HG03039 (cell line): ENCODE measurements at regions not wholly inside any gene's neighbourhood (a gene's known extent, or its start where the extent isn't known, plus 50 kb on each side); places are given as distances from the start of the nearest gene placed in this dataset.

ENCODE experiments used
- ATAC-seq: cut with Tn5 transposase; IDR thresholded peaks from one replicate; pipeline ENCODE4 v1.9.1; 2021; ENCODE audit warnings: mild to moderate bottlenecking, moderate library complexity; ENCODE audit not compliant: unreplicated experiment

DNA sequence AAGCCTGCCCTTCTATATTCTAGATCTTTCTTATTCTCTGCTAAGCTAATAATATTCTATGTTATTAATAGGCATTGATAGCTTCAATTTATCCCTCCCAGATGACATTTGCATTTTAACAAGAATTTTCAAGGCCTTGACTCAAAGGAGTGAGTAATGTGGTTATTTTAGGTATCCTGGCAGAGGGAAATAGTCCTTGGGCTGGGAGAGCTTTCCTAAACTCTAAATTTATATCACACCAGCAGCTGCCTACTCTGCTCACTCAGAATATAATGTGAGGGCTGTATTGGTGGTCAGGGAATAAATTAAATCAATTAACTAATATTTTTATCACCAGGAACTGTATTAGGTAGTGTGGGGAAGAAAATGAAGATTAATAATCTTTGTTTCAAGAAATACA is 74.8 kb upstream of the ADAM23 start:
- no peak for ATAC-seq

DNA sequence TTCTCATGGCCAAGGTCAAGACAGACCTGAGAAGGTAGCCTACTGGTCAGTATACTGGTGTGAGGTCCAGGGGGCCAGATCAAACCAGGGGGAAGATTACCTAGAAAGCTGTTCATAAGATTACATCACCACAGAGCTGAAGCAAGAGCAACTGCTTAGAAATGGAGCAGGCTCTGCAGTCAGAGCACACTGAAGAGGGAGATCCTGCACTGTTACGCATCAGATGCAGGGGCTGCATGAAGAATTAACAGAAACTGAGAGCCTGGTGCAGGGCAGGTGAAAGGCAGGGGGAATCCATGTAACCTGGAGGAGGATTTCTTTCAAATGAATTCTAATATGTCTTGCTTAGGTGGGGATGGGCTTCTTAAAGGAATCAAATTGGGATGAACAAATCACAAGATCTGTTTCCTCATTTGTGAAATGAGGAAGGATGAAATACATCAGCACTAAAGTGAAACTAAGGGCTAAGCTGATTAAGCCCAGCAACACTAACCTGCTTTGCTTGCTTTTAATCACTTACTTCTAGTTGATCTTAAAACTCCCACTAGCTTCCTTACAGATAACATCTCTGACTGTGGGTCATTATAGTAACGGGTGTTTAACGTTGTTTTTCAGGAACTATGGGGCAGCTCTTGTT is 74.3 kb upstream of the ADAM23 start:
- no peak for ATAC-seq

DNA sequence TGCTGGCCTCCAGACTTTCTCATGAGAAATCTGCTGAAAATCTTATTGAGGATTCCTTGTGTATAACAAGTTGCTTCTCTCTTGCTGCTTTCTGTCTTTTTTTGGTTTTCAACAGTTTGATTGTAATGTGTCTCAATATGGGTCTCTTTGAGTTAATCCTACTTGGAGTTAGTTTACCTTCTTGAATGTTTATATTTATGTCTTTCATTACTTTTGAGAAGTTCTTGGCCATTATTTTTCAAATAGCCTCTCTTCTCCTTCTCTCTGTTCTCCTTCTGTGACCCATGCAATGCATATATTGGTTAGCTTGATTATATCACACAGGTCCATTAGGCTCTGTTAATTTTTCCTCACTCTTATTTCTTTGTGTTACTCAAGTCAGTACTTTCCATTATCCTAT is 67.4 kb upstream of the ADAM23 start:
- no peak for ATAC-seq

DNA sequence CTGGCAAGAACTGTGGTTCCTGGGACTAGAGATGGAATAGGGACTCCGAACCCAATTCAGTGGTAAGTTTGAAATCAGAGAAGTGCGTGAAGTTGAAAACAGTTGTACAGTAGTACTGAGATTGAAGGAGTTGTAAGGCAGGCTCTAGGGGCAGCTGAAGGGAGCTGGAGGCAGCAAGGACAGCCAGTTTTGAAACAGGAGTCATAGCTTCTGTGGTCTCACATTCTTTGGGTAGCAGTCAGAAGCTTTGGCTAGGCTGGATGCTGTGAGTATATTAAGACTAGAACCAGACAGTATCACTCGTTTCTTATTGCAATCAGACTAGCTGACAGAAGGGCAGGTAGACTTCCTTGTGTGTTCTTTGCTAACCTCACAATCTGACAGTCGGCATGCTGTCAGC is 64.5 kb upstream of the ADAM23 start:
- ATAC-seq, result no peak

DNA sequence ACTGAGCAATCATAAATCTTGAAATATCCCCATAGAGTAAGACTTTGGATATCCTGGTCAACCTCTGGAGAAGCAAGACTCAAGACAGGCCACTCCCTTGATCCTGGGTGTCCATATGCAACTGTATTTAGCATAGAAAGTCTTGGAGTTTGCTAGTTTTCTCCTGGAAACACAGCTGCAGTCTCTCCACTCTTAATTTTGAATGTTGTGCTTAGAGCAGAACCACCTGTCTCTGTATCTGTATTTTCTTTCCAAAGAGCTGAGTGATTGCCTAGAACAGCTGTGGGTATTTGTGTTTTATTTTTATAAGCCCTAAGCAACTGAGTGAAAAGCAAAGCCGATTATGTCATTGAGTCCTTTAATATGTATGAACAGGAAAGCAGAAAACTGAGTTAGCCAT is 64.1 kb upstream of the ADAM23 start:
- no peak for ATAC-seq

DNA sequence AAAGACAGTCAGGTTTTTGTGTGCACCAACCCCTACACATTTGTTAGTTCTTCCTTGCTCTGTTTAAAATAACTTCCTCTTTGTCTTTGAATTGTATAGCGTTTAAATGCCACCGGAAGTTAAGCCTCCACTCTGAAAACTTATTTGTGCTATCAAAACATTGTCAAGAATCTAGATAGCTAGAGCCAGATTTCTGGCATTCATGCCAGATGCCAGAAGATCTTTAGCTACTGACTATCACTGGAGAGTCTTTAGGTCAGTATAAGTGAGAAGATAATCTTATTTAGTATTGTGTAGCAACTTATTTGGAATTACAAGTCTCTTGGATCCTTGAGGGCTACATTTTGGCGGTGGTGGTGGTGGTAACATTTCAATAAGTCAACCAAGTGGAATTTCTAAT is 63.4 kb upstream of the ADAM23 start:
- ATAC-seq, result no peak

DNA sequence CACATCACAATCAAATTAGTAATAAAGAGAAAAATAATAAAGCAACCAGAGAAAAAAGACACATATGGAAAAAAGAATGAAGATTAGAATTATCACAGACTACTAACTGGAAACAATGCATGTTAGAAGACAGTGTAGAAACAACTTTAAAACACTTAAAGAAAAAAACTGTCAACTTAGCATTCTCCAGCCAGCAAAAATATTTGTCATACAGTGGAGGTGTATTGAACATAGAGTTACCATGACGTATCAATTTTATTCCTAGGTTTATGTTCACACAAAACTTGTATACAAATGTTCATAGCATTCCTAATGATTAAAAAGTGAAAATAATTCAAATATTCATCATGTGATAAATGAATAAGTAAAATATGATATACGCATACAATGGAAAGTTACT is 61.5 kb upstream of the ADAM23 start:
- ATAC-seq, result no peak

DNA sequence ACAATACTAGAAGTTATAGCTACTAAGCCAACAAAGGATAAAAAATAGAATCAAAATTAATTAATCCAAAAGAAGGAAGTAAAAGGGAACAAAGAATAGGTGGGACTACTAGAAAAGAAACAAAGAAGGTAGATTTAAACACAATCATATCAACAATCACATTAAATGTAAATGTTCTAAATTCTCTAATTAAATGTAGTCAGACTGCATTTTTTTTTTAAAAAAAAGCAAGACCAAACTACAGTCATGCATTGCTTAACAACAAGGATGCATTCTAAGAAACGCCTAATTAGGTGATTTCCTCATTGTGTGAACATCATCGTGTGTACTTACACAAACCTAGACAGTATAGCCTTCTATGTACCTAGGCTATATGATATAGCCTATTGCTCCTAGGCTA is 59.7 kb upstream of the ADAM23 start:
- ATAC-seq, result no peak

DNA sequence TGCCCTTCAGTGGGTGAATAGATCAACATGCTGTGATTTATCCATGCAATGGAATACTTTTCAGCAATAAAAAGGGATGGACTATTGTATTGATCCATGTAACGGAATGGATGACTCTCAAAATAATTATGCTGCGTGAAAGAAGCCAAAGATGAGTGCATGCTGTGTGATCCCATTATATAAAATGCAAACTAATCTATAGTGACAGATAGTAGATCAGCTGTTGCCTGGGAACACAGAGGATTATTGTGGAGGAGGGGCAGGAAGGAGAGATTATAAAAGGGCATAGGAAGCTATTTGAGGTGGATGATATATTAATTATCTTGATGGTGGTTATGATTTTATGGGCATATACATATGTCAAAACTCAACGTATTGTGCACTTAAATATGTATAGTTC is 55.5 kb upstream of the ADAM23 start:
- ATAC-seq, result no peak

DNA sequence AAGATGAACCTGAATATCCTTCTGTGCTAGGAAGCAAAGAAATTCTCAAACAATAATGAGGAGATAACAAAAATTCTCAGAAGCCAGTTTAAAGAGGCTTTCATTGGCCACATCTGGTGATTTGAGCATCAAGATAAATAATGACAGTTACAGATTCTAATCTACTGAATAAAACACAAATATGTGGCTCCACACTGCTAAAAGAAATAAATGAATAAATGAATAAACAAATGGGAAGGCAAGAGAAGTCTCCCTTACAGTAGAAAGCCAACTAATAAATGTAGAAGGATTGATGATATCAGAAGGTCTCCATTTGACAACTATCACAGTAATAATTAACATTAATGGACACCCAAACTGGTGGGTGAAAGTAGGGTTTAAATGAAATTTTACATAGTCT is 54.6 kb upstream of the ADAM23 start:
- ATAC-seq, result no peak

DNA sequence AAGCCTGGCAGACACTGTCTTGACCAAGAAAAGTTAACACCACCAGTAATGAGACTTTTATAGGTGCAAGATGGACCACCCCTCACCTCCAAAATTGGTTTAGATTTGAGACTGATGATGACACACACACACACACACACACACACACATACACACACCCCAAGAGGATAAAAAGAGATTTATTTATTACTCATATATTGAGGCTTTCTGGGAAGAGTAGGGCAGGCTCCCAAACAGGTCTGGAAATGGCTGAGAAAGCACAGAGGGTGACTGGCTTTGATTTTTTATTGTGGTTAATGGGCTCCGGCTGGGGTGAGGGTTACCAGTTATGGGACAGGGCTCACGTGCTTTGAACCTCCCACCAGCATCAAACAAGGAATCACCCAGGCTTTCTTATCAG is 54.2 kb upstream of the ADAM23 start:
- ATAC-seq, result no peak

DNA sequence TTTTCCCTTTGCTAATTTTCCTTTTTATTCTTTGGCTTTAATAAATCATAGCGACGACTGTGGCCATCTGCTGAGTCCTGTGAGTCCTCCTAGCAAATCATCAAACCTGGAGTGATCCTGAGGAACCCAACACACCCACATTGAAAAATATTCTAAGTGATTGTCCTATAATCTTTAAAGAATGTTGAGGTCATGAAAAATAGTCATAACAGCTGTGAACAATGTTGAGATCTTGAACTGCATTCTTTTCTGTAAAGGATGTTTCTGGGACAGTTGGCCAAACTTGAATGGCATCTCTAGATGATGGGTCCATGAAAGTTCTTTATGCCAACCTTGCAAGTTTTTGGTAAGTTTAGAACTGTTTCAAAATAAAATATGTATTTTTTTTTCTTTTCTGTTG is 53.2 kb upstream of the ADAM23 start:
- no peak for ATAC-seq

DNA sequence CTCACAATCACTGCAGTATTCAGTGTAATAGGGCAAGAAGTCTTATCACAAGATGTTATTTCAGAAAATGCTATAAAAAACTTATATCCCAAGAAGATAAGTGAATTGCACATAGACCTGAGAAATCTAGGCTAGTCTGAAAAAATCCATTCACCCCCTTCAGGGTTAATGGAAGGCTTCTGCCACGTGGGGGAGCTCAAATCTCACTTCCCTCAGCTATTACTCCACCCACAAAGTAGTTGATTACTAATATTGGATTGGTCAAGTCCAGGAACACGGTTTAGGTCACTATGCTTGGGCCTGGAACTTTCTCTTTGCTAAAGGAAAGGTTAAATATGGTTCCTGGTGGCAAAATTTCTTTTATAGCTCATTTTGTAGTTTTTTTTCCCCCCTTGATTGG is 51.2 kb upstream of the ADAM23 start:
- ATAC-seq, result peak; percentile 97
